ENCODE measurements at regions not wholly inside any gene's neighbourhood (a gene's known extent, or its start where the extent isn't known, plus 50 kb on each side); places are given as distances from the start of the nearest gene placed in this dataset.

- no peak overlapping the region for H3K56ac ChIP-seq (ENCODE audit: insufficient read length, low read depth, low read length)
- H3K79me1 ChIP-seq (ENCODE audit: insufficient read depth, low read depth, low read length, poor library complexity, severe bottlenecking): no peaks in the 10 kb centered on the region
- H3K4me1 Mint-ChIP-seq: 0 out of 4 replicates have a peak, but pooled peaks cover 0 to 5% of the 10 kb centered on the region in 2 experiments
- H3K4ac ChIP-seq (ENCODE audit: low read depth, low read length): no peak overlapping the region
- H2BK15ac ChIP-seq (ENCODE audit: low read depth, low read length): no peak overlapping the region
- no peak for DNase-seq
- H3K18ac ChIP-seq (ENCODE audit: insufficient read length, low read depth, low read length): no peak overlapping the region
- no peak overlapping the region for H3K4me2 ChIP-seq (ENCODE audit: insufficient read depth, insufficient read length, low read length)
- no peak overlapping the region for H4K5ac ChIP-seq (ENCODE audit: insufficient read length, low read depth, low read length)
- H3K23me2 ChIP-seq (ENCODE audit: insufficient read length, low read depth, low read length, poor library complexity, severe bottlenecking): no peaks in the 10 kb centered on the region
- H4K91ac ChIP-seq (ENCODE audit: insufficient read length, low read depth, low read length): no peak overlapping the region
- no peak overlapping the region for H3K4me3 Mint-ChIP-seq
- H3K9me3 Mint-ChIP-seq: no peaks in the 10 kb centered on the region
- H3K27me3 ChIP-seq (ENCODE audit: insufficient read depth, low read length): no peaks in the 10 kb centered on the region
- no peak overlapping the region for H2BK120ac ChIP-seq (ENCODE audit: low read depth, low read length, poor library complexity, severe bottlenecking)
- no peak overlapping the region for H2AFZ ChIP-seq (ENCODE audit: low read length)
- no peaks in the 10 kb centered on the region for H4K20me1 ChIP-seq (ENCODE audit: control insufficient read depth, insufficient read depth, insufficient read length)
- no CpG with 5 or more reads among the region's 13 CpGs for WGBS (ENCODE audit: extremely low coverage, insufficient read length, low lambda C conversion rate)
- no peak overlapping the region for H4K8ac ChIP-seq (replicated peaks; ENCODE audit: insufficient read length, low read depth, low read length)
- no peak overlapping the region for H2BK5ac ChIP-seq (ENCODE audit: insufficient read length, low read length)
- no peaks in the 10 kb centered on the region for H3K79me2 ChIP-seq (ENCODE audit: insufficient read depth, low read length)
- no peak overlapping the region for H2AK5ac ChIP-seq (ENCODE audit: insufficient read length, low read length)
- no peaks in the 10 kb centered on the region for H3K9me3 ChIP-seq (ENCODE audit: control insufficient read depth, low read depth, low read length)
- no peak overlapping the region for H2BK12ac ChIP-seq (ENCODE audit: insufficient read length, low read depth, low read length)
- no peaks in the 10 kb centered on the region for H3K36me3 Mint-ChIP-seq (ENCODE audit: insufficient read depth in 1 of 3, low read depth in 3 of 3)
- H3K27ac Mint-ChIP-seq: peak overlapping the region in 1 of 3 experiments; percentile 45; a peak in 1 of 7 replicates
- TF ChIP-seq CTCF (conservative IDR thresholded peaks at IDR 0.05): no peak
- H3K27me3 Mint-ChIP-seq (ENCODE audit: low read depth): no peaks in the 10 kb centered on the region; the same call in 1 of the 2 replicates
- H3K27ac ChIP-seq (ENCODE audit: insufficient read length, low read depth, low read length): no peak overlapping the region
- no peak overlapping the region for H3K23ac ChIP-seq (ENCODE audit: insufficient read length, low read depth, low read length)
- no peak overlapping the region for H3K9ac ChIP-seq (ENCODE audit: extremely low read depth, insufficient read length, low read length)
- no peaks in the 10 kb centered on the region for H3K4me1 ChIP-seq (ENCODE audit: insufficient read depth, low read length)
- no peak overlapping the region for H3T11ph ChIP-seq (ENCODE audit: low read length)
- H2BK20ac ChIP-seq (ENCODE audit: low read depth, low read length, poor library complexity, severe bottlenecking): no peak overlapping the region
- H3K14ac ChIP-seq (ENCODE audit: insufficient read depth, low read length): no peak overlapping the region; the same call in 1 of the 2 replicates
These were observed 83.3 kb upstream of the ID2 start for GRCh38 chr2:8598295-8599165.

All from H9 (cell line).